Hematopoietic multipotent progenitor cell treated with erythropoietin and hydrocortisone succinate and interleukin-3 and kit ligand, for 6 days (in vitro differentiated cells): ENCODE measurements at regions not wholly inside any gene's neighbourhood (a gene's known extent, or its start where the extent isn't known, plus 50 kb on each side); places are given as distances from the start of the nearest gene placed in this dataset.

Experiments used
- DNase-seq: peaks from one replicate; pipeline ENCODE4 v3.0.0-alpha.2; 2015

DNA sequence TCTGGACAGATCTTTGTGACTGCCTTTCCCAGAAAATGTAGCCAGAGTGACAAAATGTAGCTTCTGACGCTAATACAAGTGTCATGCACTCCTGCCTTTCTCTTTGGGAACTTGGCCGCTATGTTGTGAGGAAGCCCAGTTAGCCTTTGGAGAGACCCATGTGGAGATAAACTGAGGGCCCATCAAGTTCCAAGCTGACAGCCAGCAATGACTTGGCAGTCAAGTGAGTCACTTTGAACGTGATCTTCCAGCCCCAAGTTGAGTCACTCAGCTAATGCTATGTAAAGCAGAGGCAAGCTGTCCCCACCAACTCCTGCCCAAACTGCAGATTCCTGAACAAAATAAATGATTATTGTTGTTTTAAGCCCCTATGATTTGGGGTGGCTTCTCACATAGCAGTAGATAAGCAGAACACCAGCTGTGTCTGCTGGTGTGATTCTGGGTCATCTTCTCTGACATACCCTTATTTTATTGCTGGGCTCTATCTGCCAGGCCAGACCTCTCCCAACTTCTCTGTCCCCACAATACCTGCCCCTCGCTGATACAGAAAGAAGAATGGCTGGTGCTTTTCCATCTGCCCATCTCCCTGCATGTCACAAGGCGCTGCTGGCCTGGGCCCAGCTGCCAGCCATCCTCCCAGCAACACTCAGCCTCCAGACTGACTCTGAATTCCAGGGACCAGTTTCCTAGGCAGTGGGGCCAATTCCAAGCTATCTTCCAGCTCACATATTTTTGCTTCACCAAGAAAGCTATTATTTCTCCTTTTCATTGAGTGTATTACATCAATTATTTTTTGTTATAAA lies 274.8 kb downstream of the LRFN2 start:
- no peak for DNase-seq

DNA sequence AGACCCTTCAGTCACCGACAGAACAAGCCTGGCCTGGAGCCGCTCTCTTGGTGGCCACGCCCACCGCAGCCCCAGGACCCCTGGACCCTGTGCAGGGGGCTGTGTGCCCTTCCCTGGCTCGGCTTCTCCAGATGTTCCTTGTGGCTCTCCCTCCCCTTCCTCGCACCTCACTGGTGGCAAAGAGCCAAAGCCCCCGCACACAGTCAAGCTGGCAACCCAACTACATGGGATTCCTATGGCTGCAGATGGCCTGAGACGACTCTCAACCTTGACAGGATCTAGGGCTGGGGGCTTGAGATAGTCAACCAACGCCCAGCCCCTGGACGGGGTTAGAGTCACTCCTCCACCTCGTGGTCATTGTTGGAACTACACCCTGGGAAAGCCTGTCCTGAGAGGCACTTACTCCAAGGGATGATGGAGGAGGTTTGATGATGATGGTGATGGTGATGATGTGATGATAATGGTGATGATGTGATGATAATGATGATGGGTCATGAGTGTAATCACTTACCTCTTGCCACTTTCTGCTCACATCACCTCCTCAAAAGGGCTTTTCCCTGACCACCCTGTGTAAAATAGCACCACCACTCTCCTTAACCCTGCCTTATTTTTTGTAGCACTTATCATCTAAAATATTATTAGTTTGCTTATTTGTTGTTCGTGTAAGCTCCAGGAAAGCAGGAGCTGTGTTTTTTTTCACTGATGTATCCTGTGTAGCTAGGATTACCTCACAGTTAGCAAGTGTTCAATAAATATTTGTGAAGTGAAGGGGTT lies 278.4 kb downstream of the LRFN2 start:
- DNase-seq, result peak; percentile 77

DNA sequence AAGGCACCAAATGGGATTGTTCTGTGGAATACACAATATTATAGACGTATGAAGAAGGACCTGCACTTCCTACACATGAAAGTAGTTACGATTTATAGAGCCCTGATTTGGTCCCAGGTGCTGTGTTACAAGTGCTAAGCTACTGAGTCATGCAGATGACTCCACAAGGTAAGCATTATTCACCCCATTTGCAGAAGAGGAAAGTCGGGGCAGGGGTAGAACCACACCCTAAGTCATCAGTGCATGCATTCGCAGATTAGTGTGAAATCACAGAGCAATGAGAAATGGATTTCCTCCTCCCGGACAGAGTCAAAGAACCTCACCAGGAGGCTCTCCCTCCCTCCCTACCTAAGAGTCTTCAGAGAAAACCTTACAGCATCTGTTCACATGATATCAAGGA lies 279.5 kb downstream of the LRFN2 start:
- no peak for DNase-seq

DNA sequence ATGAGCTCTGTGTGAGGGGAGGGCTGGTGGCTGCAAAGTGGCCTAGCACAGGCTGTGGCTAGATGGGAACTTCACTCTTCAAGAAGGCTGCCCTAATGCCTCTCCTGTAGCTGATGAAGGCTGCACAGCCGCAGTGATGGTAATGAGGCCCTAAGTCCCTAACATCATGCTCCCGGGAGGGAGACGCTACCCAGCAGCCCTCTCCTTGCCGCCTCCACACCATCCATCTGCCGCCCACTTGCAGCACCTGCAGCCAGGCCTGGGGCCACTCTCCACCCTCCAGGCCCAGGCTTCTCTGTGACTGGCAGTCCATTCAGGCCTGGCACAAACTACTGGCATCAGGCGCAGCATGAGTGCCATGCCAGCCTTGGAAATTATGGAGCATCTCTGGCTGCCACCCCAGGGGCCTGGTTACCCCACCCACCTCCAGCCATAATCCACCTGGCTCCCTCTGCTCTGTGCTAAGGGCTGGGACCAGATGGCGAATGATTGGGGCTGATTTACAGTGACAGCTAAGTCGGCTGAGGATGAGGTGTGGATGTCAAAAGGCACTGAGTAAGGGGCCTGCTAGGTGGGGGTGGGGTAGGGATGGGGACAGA lies 284.2 kb downstream of the LRFN2 start:
- no peak for DNase-seq

GRCh38 chr6:40299681-40300080 lies 287.5 kb downstream of the LRFN2 start:
- no peak for DNase-seq

DNA sequence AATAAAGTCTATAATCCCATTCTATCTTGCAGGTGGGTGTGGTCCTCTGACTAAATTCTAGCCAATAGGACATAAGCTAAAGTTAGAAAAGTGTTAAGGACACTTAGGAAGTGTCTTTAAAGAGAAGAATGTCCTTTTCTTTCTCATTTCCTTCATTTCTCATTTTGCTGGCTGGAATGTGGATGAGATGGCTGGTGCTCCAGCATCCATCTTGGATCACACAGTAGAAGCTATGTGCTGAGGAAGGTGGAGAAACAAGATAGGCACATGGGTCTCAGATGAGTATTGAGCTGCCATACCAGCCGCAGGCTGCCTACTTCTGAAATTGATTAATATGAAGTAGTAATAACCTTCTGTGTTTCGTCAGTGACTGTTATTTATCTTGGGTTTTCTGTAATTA lies 289.0 kb downstream of the LRFN2 start:
- DNase-seq, result no peak

GRCh38 chr6:40295251-40295950 lies 291.8 kb downstream of the LRFN2 start:
- DNase-seq, result peak; percentile 4

GRCh38 chr6:40293460-40294185 lies 293.5 kb downstream of the LRFN2 start:
- DNase-seq, result no peak

- no peak for DNase-seq
These were observed 294.1 kb downstream of the LRFN2 start for GRCh38 chr6:40293060-40293459.

DNA sequence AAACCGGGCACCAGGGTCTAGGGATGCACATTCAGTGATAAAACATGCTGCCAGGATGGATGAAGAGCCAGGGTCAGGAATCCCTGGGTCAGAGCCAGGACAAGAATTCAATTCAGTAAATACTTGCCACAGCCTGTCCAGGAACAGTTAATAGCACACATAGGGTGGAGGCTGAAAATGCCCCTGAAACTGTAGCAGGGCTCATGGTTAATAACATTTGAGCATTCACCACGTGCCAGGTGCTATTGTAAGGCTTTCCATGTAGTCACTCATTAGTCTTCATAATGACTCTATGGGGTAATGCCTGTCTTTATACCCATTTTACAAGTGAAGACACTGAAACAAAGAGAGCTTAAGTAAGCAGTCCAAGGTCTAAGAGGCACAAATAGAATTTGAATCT lies 296.3 kb downstream of the LRFN2 start:
- DNase-seq, result no peak

GRCh38 chr6:40288919-40289318 lies 298.2 kb downstream of the LRFN2 start:
- no peak for DNase-seq

DNA sequence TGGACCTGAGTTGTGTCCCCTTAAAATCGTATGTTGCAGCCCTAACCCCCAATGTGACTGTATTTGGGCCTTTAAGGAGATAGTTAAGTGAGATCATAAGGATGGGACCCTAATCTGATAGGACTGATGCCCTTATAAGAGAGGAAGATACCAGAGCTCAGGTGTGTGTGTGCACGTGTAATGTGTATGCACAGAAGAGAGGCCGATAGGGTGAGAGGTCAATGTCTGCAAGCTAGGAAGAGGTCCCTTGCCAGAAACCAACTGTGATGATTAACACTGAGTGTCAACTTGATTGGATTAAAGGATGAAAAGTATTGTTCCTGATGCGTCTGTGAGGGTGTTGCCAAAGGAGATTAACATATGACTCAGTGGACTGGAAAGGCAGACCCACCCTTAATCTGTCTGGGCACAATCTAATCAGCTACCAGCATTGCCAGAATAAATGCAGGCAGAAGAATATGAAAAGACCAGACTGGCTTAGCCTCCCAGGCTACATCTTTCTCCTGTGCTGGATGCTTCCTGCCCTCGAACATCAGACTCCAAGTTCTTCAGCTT lies 299.8 kb downstream of the LRFN2 start:
- no peak for DNase-seq

- no peak for DNase-seq
These were observed 300.4 kb downstream of the LRFN2 start for GRCh38 chr6:40286721-40287120.

DNA sequence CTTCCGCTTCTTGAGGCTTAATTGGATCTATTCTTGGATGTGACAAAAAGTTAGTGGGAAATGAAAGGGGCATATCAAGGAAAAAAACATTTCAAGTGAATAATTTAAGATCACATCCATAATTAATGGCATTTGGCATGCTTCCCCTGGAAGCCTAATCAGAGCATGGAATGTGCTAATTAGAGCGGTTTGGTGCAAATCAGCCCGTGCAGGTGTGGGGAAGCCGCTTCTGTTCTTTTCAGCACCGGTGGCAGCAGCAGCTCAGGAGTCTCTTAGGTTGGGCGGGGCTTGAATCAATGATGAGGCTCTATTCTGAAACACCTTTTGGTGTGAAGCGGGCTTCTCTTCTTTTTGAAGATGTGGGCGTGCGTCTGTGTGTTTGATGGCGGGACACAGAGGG lies 301.2 kb downstream of the LRFN2 start:
- DNase-seq, result no peak

DNA sequence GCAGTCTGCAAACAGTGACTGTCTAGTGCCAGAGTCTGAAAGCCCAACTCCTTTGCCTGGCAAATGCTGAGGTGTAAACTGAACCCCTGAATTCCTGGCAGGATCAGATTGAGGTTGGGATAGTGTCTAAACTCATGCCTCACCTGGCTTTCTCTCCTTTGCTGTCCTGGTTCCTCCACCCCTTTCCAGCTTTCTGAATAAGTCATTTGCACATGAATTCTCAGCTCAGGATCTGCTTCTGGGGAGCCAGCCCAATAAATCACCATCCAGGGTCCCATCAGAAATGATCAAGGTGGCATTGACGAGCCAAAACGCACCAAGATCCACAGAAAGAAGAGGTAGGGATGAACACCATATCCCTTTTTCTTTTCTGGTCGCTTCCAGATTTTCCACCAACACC lies 301.6 kb downstream of the LRFN2 start:
- no peak for DNase-seq

GRCh38 chr6:40282986-40283385 lies 304.2 kb downstream of the LRFN2 start:
- no peak for DNase-seq

DNA sequence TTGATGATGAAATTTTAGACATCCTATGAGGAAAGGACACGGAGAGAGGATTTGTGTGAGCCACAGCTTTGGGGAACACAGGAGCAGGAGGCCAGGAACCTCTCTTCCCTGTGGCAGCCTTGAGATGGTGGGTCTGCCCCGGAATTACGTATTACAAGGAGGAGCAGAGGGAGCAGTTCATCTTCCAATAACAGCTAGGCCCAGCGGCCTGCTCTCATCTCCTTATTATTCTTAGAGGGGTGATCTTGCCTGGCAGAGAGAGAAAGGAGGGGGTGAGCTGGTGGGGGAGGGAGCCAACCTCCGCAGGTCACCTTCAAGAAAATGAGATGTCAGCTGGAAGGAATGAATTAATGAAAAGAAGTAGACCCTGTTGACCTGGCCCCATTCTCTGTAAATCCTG lies 305.8 kb downstream of the LRFN2 start:
- DNase-seq, result no peak

DNA sequence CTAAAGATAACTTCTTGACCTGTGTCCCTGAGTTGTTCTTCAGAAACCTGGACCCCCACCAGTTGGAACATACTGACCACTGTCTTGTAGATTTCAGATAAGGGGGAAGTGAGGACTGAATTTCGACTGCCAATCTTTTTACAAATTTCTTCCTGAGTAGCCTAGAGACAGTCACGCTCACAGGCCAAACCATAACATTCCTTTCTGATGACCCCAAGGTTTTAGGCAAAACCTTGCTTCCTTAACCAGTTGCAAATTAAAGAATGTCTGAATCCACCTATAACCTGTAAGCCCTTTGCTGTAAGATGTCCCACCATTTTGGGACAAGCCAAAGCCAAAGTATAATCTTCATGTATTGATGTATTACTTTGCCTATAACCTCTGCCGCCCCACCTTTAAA lies 306.9 kb downstream of the LRFN2 start:
- no peak for DNase-seq

DNA sequence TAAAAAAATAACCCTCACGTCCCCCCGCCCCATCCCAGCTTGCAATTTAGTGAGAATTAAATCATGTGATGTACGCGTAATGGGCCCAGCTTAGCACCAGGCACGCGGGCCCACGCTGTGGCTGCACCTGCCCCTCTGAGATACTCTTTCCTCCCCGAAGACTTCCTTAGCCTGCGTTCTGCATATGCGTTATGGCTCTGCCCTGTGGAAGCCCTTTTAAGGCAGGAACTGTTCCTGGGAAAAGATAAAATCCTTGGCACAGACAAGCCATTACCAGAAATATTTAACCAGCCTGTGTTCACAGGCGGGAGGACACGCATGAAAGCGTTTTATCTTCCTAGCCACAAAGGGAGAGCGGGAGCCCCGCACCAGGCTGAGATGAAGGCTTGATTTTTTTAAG lies 311.0 kb downstream of the LRFN2 start:
- no peak for DNase-seq

- no peak for DNase-seq
These were observed 313.1 kb downstream of the LRFN2 start for GRCh38 chr6:40274058-40274457.

GRCh38 chr6:40268614-40269013 lies 318.6 kb downstream of the LRFN2 start:
- no peak for DNase-seq

DNA sequence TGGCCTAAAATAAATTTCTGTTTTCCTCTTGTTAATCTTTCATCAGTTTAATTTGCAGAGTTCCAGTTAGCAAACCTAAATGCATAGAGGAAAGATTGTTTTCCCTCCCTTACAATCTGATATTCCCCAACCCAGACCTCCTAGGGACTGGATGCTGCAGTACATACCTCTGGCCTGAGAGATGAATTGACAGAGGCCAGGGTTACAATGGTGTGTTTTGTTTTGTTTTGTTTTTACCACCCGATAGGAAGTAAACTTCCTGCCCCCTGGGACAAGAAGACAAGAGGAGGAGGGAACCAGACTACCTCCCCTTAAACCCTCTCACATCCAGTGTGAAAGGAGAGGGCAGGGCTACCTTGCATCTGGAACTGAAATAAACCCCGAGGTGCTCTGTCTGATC lies 319.0 kb downstream of the LRFN2 start:
- DNase-seq, result no peak
